HepG2 (cell line): ENCODE measurements at regions not wholly inside any gene's neighbourhood (a gene's known extent, or its start where the extent isn't known, plus 50 kb on each side); places are given as distances from the start of the nearest gene placed in this dataset.

Source experiments
- ATAC-seq: fragments of 200-7000 bp; cut with Tn5 transposase; 3 replicates; pipeline ENCODE4 v1.9.1; 2020; ENCODE audit warnings: mild to moderate bottlenecking, moderate library complexity
- BruUV-seq: library from RNA; stranded (reverse); fragments of 400-500 nt; replicated peaks from 2 replicates; lab custom pipeline; 2021; lab: Mats Ljungman, UMichigan
- CTCF ChIA-PET: fragments of 300-600 bp; formaldehyde crosslinking; extraction: SDS; loops from one replicate; lab custom pipeline; 2021; ENCODE audit warnings: low total read pairs, inconsistent platforms, low intra/inter-chr PET ratio; lab: Yijun Ruan, JAX
- POLR2A ChIA-PET: fragments of 350-600 bp; sonication (Branson Sonifier 250); formaldehyde crosslinking; loops from one replicate; lab custom pipeline; 2020; ENCODE audit warnings: antibody characterized with exemption, inconsistent platforms; lab: Yijun Ruan, JAX
- DNase-seq: peaks from one replicate; pipeline ENCODE4 v3.0.0-alpha.2; 2015; ENCODE audit warnings: low spot score
- FAIRE-seq: peaks from 3 replicates; lab custom pipeline; 2011; peaks lifted over from hg19 to GRCh38; lab: Jason Lieb, UNC
- H2AFZ ChIP-seq: one replicate; pipeline ENCODE4 v1.6.1; 2011; ENCODE audit warnings: low read length, inconsistent platforms
- H3K27ac ChIP-seq: fragments of 300-600 bp; 3 replicates; pipeline ENCODE4 v1.8.0; 2011; ENCODE audit warnings: mixed run types, mild to moderate bottlenecking, mixed read lengths, low read length, inconsistent platforms; ENCODE audit not compliant: insufficient read depth; ENCODE audit errors: extremely low read length
- H3K27me3 ChIP-seq, 2 experiments: fragments of 200-600 bp in 1 of 2; 2 replicates in 1 of 2; 3 replicates in 1 of 2; pipeline versions ENCODE4 v1.6.0 to v1.8.0; 2011; ENCODE audit warnings: low read length in 2 of 2, mild to moderate bottlenecking in 2 of 2, moderate library complexity in 2 of 2, inconsistent platforms in 1 of 2; ENCODE audit not compliant: insufficient read depth in 2 of 2, control insufficient read depth in 1 of 2
- H3K36me3 ChIP-seq, 2 experiments: fragments of 200-600 bp in 1 of 2; replicated peaks in 1 of 2; 2 replicates in 1 of 2; 3 replicates in 1 of 2; pipeline versions ENCODE4 v1.5.1 to v1.8.0; 2011; ENCODE audit warnings: low read length in 2 of 2, inconsistent platforms in 1 of 2; ENCODE audit not compliant: insufficient read depth in 2 of 2, control insufficient read depth in 1 of 2
- H3K4me1 ChIP-seq: 2 replicates; pipeline ENCODE4 v1.5.1; 2012; ENCODE audit warnings: low read length, inconsistent platforms; ENCODE audit not compliant: insufficient read depth
- H3K4me2 ChIP-seq: 2 replicates; pipeline ENCODE4 v1.6.0; 2011; ENCODE audit warnings: low read depth, low read length, inconsistent platforms
- H3K4me3 ChIP-seq, 3 experiments: fragments of 200-600 bp in 1 of 3; sonication (generic), shearing (Covaris generic) in 1 of 3; replicated peaks in 1 of 3; 2 replicates each; pipeline ENCODE4 v1.5.1; 2011 to 2016; ENCODE audit warnings: low read length in 3 of 3, inconsistent platforms in 2 of 3, low read depth in 2 of 3, mild to moderate bottlenecking in 2 of 3, control low read depth in 1 of 3, mixed read lengths in 1 of 3; ENCODE audit not compliant: insufficient read depth in 1 of 3
- H3K79me2 ChIP-seq: one replicate; pipeline ENCODE4 v1.6.1; 2011; ENCODE audit warnings: low read length, inconsistent platforms; ENCODE audit not compliant: insufficient read depth
- H3K9ac ChIP-seq: 2 replicates; pipeline ENCODE4 v1.6.0; 2011; ENCODE audit warnings: mild to moderate bottlenecking, low read depth, low read length, inconsistent platforms; ENCODE audit not compliant: insufficient read depth
- H3K9me3 ChIP-seq: 2 replicates; pipeline ENCODE4 v1.5.1; 2012; ENCODE audit warnings: mild to moderate bottlenecking, low read length
- H4K20me1 ChIP-seq: 2 replicates; pipeline ENCODE4 v1.6.0; 2011; ENCODE audit warnings: inconsistent platforms, mild to moderate bottlenecking, low read length, moderate library complexity; ENCODE audit not compliant: insufficient read depth
- BCLAF1 ChIP-seq: fragments of 450-650 bp; IDR thresholded peaks from 2 replicates; pipeline ENCODE4 v1.6.1; 2017; ENCODE audit warnings: mild to moderate bottlenecking
- DR1 ChIP-seq: sonication (generic); formaldehyde crosslinking; IDR thresholded peaks from 2 replicates; pipeline ENCODE4 v1.8.0; 2021; ENCODE audit warnings: mild to moderate bottlenecking, missing genetic modification reagents, inconsistent platforms
- GLMP ChIP-seq: sonication (generic); formaldehyde crosslinking; IDR thresholded peaks from 2 replicates; pipeline ENCODE4 v1.9.0; 2021; ENCODE audit warnings: missing genetic modification reagents, mild to moderate bottlenecking, borderline replicate concordance
- MNT ChIP-seq: fragments of 450-650 bp; IDR thresholded peaks from 2 replicates; pipeline ENCODE4 v1.6.1; 2016
- NCOR1 ChIP-seq: fragments of 200-600 bp; sonication (generic); IDR thresholded peaks from 2 replicates; pipeline ENCODE4 v1.7.0; 2017; ENCODE audit warnings: antibody characterized with exemption, low read length, borderline replicate concordance
- PRDM4 ChIP-seq: sonication (generic); formaldehyde crosslinking; IDR thresholded peaks from 2 replicates; pipeline ENCODE4 v1.9.0; 2021; ENCODE audit warnings: missing genetic modification reagents, borderline replicate concordance
- TIGD3 ChIP-seq: sonication (generic); formaldehyde crosslinking; IDR thresholded peaks from 2 replicates; pipeline ENCODE4 v1.5.1; 2020; ENCODE audit warnings: mild to moderate bottlenecking, missing genetic modification reagents, borderline replicate concordance
- ZNF770 ChIP-seq: sonication (generic); formaldehyde crosslinking; IDR thresholded peaks from 2 replicates; pipeline ENCODE4 v1.5.0; 2020; ENCODE audit warnings: mild to moderate bottlenecking, missing genetic modification reagents
- ZNF841 ChIP-seq: sonication (generic); formaldehyde crosslinking; IDR thresholded peaks from 2 replicates; pipeline ENCODE4 v1.8.1; 2023; ENCODE audit warnings: missing genetic modification reagents, borderline replicate concordance
- WGBS: methylation state at CpG from one replicate; pipeline ENCODE4 v1.1.6; 2017; ENCODE audit warnings: low lambda C conversion rate; 5-methylcytosine and 5-hydroxymethylcytosine counted together
- in situ Hi-C: cut with HindIII; loops from 2 replicates; pipeline ENCODE4 v1.10.0; 2017; ENCODE audit warnings: low pct_unique_long_range_greater_than_20kb; ENCODE audit not compliant: extremely low pct_ligation_motif_present
- intact Hi-C: fragments of 100-400 bp; cut with micrococcal nuclease; formaldehyde crosslinking; loops from one replicate; pipeline ENCODE4 v1.10.0; 2022; ENCODE audit not compliant: unreplicated experiment

GRCh38 chr20:52075400-52075799 is 116.2 kb downstream of the ZFP64 start:
- Histone ChIP-seq H3K9me3 (no peaks in the 10 kb centered on the region), H3K36me3 (no peaks in the 10 kb centered on the region), H3K4me2 (no peak overlapping the region), H3K4me3 (no peak overlapping the region), H2AFZ (no peak overlapping the region), H4K20me1 (no peaks in the 10 kb centered on the region), H3K79me2 (no peaks in the 10 kb centered on the region), H3K27ac (no peak overlapping the region), H3K4me1 (0 out of 2 replicates have a peak, but pooled peaks cover 6% of the 10 kb centered on the region), H3K9ac (no peak overlapping the region), H3K27me3 (no peaks in the 10 kb centered on the region)
- ATAC-seq (no peak), FAIRE-seq (no peak), DNase-seq (no peak)
- POLR2A ChIA-PET: no interaction called here
- CTCF ChIA-PET: no interaction called here
- in situ Hi-C loops: loop anchor here (25.0 kb wide), 1 partner anchor 1088 kb away; no protein-coding TSS in a partner anchor
- TF ChIP-seq ZNF770 (no peak), ZNF841 (no peak), NCOR1 (no peak), DR1 (CRISPR knock-in tag) (no peak), TIGD3 (CRISPR knock-in tag) (no peak), PRDM4 (CRISPR knock-in tag) (no peak), GLMP (CRISPR knock-in tag) (no peak), BCLAF1 (no peak), MNT (no peak)
- no TSS peak for BruUV-seq
- intact Hi-C loops: no loop called here
- WGBS: 82% methylated on average over 3 of the region's 3 CpGs
